Fibroblast of pulmonary artery (primary cell): ENCODE measurements at regions not wholly inside any gene's neighbourhood (a gene's known extent, or its start where the extent isn't known, plus 50 kb on each side); places are given as distances from the start of the nearest gene placed in this dataset.
A peak's percentile ranks its signal among the peaks of the same experiment; 100 is the strongest.

Experiments used
- DNase-seq: peaks from one replicate; pipeline ENCODE4 v3.0.0-alpha.2; 2010; ENCODE audit warnings: low read depth
- H3K4me3 ChIP-seq: replicated peaks from 2 replicates; pipeline ENCODE4 v1.5.1; 2011; ENCODE audit warnings: low read depth, mild to moderate bottlenecking, control low read depth, low read length, moderate library complexity
- CTCF ChIP-seq: IDR thresholded peaks from 2 replicates; pipeline ENCODE4 v1.5.1; 2011; ENCODE audit warnings: mild to moderate bottlenecking, control low read depth, low read length, inconsistent platforms; ENCODE audit errors: missing control alignments

- no peak for DNase-seq
- H3K4me3 ChIP-seq = no peak overlapping the region
- TF ChIP-seq CTCF = no peak
Observed at GRCh38 chr2:198287706-198288105, 483.3 kb downstream of the PLCL1 start.

GRCh38 chr2:198285216-198285615 is 480.8 kb downstream of the PLCL1 start:
- DNase-seq = no peak
- TF ChIP-seq CTCF = no peak
- no peak overlapping the region for H3K4me3 ChIP-seq

GRCh38 chr2:198283146-198283545 is 478.8 kb downstream of the PLCL1 start:
- DNase-seq = peak; percentile 13
- no peak overlapping the region for H3K4me3 ChIP-seq
- no peak for TF ChIP-seq CTCF

GRCh38 chr2:198282061-198282460 is 477.7 kb downstream of the PLCL1 start:
- DNase-seq = no peak
- H3K4me3 ChIP-seq = no peak overlapping the region
- no peak for TF ChIP-seq CTCF

GRCh38 chr2:198280145-198280544 is 475.8 kb downstream of the PLCL1 start:
- no peak for DNase-seq
- no peak for TF ChIP-seq CTCF
- no peak overlapping the region for H3K4me3 ChIP-seq

GRCh38 chr2:198279026-198279425 is 474.6 kb downstream of the PLCL1 start:
- DNase-seq = no peak
- H3K4me3 ChIP-seq = no peak overlapping the region
- TF ChIP-seq CTCF = no peak

- H3K4me3 ChIP-seq = no peak overlapping the region
- no peak for TF ChIP-seq CTCF
- no peak for DNase-seq
Observed at GRCh38 chr2:198277181-198277580, 472.8 kb downstream of the PLCL1 start.
